Fibroblast of pulmonary artery (primary cell): ENCODE measurements at regions not wholly inside any gene's neighbourhood (a gene's known extent, or its start where the extent isn't known, plus 50 kb on each side); places are given as distances from the start of the nearest gene placed in this dataset.

Experiments
- DNase-seq: peaks from one replicate; pipeline ENCODE4 v3.0.0-alpha.2; 2010; ENCODE audit warnings: low read depth
- H3K4me3 ChIP-seq: replicated peaks from 2 replicates; pipeline ENCODE4 v1.5.1; 2011; ENCODE audit warnings: low read depth, mild to moderate bottlenecking, control low read depth, low read length, moderate library complexity
- TF ChIP-seq, protein P1 (sequence below): IDR thresholded peaks from 2 replicates; pipeline ENCODE4 v1.5.1; 2011; ENCODE audit warnings: mild to moderate bottlenecking, control low read depth, low read length, inconsistent platforms; ENCODE audit errors: missing control alignments

DNA sequence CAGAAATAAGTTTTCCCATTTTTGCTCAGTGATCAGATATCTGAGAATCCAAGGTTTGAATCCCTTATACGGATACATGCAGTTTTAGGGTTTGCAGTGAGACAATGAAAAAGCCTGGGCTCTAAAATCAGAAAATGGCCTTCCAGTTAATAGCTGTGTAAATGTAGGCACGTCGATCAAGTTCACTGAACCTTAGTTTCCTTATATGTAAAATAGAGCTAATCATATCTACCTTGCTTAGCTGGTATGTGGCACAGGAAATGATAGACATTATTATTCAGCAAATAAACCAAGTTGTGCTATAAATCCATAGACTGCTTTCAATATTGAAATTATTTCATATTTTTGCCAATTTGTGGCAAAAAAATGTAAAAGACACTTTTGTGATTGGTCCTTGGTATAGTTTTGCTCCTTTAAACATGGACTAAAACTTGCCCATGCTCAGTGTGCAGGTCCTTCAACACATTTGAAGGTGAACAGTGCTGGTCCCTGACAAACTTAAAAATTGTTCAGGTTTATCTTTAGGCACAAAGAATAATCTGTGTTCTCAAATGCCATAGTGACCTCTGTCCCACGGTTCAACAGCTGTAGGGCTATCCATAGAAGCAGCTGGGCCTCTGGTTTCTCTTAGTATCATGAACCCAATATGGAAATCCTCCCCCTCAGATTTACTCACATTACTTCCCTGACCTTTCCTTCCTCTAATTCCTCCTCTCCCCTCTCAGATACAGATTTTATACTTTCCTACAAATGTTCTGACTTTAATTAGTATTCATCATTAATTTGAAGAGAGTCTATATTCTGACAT is 51.0 kb downstream of the CCDC54 start:
- no peak for DNase-seq
- TF ChIP-seq, protein P1, sequence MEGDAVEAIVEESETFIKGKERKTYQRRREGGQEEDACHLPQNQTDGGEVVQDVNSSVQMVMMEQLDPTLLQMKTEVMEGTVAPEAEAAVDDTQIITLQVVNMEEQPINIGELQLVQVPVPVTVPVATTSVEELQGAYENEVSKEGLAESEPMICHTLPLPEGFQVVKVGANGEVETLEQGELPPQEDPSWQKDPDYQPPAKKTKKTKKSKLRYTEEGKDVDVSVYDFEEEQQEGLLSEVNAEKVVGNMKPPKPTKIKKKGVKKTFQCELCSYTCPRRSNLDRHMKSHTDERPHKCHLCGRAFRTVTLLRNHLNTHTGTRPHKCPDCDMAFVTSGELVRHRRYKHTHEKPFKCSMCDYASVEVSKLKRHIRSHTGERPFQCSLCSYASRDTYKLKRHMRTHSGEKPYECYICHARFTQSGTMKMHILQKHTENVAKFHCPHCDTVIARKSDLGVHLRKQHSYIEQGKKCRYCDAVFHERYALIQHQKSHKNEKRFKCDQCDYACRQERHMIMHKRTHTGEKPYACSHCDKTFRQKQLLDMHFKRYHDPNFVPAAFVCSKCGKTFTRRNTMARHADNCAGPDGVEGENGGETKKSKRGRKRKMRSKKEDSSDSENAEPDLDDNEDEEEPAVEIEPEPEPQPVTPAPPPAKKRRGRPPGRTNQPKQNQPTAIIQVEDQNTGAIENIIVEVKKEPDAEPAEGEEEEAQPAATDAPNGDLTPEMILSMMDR = no peak
- no peak overlapping the region for H3K4me3 ChIP-seq

DNA sequence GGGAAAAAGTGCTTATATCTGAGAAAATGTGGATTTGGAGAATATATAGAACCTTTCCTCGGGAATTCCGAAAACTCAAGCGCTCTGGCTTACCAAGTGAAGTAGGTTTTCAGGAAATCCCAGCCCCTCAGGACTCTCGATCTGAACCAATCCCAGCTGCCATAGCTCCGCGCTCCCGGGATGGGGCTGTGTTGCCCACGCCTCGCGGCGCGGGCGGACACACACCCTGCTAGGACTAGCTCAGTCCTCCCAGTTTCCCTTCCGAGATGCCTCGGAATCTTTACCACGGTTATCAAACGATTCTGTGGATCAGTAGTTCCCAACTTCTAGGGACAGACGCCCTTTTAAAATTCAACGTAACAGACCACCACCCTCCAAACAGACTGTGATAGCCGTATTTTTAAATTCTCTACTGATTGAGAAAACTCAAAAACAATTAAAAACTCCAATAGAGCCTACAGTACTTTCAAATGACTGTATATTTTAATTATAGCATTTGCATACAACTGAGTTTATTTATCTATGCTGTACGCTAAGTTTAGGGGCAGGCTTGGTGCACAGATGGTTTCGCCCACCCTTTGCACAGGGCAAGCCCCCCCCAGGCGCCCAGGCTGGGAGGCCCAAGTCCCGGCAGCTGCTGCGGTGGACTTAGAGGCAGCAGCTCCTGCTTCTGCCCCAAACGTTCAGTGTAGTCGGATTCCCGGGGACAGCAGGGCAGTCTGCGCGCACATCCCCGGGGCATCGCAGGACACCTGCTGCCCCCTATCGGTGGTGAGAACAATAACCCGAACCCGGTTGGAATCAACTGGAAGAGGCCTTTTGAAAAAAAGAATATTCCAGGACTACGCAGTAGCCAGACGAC is 52.3 kb downstream of the CCDC54 start:
- DNase-seq = peak; percentile 93
- TF ChIP-seq, protein P1 = peak; percentile 83
- H3K4me3 ChIP-seq = peak overlapping the region; percentile 41

DNA sequence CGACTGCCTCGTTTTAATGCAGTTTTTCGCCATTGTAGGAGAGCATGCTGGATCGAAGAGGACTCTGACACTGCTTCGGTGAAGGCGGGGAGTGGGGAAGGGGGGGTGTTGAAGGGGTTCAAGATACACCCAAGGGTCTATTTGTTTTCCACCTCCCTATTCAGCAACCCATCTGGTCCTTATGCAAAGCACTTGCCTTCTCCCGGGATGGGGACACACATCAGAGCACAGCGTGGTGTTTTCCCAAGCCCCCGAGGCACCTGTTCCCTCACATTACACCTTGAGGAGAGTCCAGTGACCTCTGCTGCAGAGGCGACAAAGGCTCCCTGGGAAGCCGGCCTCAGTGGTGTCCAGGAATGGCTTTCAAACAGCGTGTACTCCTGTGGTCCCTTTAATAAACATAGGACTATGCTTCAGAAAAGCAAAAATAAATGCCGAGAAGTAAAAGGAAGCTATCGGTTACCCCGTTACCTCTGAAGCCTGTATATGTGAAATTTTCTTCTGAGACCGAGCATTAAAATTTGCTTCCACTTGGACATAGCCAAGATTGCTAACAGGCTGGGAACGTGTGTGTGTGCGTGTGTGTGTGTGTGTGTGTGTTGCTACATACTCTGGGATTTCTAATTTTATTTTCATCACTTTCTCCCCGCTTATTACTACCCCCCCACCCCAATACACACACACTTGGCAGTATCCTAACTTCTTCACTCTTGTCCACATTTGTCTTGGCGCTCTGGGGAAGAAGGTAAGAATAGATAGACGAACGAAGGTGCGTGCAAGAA is 53.2 kb downstream of the CCDC54 start:
- peak; percentile 44 for DNase-seq
- H3K4me3 ChIP-seq = peak overlapping the region; percentile 63
- TF ChIP-seq, protein P1 = no peak

DNA sequence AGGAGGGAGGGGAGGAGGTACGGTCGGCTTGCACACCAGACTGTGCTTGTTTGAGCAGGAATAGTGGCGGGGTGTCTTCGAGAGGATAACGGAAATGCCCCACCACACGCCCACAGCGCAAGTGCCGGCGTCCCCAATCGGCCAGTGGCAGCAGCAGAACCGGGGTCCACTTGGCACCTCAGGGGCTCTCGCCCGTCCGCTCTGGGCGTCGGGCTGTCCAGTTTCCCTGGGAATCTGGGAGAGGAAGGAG is 53.7 kb downstream of the CCDC54 start:
- TF ChIP-seq, protein P1 = no peak
- no peak for DNase-seq
- H3K4me3 ChIP-seq = peak overlapping the region; percentile 63

DNA sequence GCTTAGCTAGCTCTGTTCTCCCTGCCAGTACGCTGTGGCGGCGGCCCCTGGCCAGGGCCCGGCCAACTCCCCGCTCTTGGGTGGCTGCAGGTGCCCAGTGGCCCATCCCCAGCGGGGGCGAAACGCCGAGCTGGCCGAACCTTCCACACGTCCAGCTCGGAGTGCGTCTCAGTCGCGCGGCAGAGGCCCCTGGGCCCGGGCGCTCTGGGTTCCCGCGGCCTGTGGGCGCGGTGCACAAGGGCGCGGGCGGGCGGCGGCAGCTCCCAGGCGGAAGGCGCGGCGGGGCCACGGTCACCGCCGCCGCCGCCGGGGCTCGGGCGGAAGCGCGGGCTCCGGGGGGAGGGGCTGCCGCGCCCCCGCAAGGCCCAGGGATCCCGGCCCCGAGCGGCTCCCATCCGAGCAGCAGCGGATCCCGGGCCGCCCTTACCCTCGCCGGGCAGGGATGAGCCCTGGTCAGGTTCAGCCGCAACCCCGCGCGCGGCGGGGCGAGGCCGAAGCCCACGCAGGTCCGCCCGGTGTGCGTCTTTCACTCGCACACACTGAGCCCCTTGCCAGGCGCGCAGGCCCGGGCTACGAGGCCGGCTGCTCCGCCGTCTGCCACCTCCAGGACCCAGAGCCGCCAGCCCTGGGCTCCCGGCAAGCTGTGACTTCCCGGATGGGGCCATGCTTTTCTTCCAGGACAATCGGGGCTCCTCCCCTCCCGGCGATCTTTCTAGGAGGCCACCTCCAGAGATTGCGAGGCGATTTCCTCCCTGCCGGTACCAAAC is 54.2 kb downstream of the CCDC54 start:
- peak overlapping the region; percentile 63 for H3K4me3 ChIP-seq
- TF ChIP-seq, protein P1 = no peak

DNA sequence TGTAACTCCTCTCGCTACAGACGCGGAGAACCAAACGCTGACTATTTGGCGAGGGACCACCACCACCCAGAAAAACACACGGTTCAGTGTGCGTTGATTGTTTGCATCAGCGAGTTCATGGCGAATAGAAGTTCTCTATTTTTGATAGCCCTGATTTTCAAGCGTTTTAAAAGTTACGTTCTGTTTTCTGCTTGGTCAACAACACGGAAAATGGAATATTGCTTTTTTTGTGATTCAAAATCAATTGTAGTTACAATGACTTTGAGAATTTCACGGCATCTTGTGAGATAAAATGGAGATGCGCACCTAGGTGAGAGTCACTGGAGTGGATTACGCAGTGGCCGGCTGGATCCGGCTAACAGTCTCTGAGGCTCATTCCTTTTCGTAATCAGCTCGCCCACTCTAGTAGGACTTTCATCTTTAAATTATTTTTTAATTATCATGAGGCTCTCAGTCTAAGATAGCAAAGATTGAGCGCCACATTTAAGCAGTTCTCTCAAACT is 54.8 kb downstream of the CCDC54 start:
- peak; percentile 21 for DNase-seq
- TF ChIP-seq, protein P1 = no peak
- peak overlapping the region; percentile 63 for H3K4me3 ChIP-seq

More for the DNA sequence above, 54.2 kb downstream of the CCDC54 start:
- peak; percentile 58 for DNase-seq
